ENCODE measurements at regions not wholly inside any gene's neighbourhood (a gene's known extent, or its start where the extent isn't known, plus 50 kb on each side); places are given as distances from the start of the nearest gene placed in this dataset.

DNA sequence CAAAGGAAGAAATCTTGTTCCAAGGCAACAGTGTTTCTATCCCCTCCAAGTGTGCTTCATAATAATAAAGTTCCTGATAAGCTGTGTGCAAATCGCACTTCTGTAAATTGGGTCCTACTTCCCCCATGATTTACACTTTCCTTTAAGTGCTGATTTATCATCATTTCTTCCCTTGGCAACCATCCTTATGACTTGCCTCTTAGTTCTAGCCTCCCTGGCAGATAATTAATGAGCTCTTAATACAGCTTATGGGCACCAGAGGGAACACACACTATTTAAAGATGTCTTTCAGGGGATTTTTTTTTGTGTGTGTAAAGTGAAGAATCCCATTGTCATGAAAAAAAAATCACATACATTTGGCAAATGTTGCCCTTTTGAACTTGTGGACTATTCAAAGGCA is 101.6 kb upstream of the MPHOSPH6 start:
- no peak for DNase-seq (ENCODE audit: extremely low read depth in 1 of 4, low spot score in 3 of 4)
- CTCF ChIA-PET (ENCODE audit: low intra/inter-chr PET ratio): no interaction called here
- no peak overlapping the region for H2AFZ ChIP-seq (ENCODE audit: low read depth, low read length)
- POLR2A ChIA-PET: interaction anchor here (0.7 kb wide), 1 partner anchor 24 kb away, joined by 3 read pairs; no protein-coding TSS in a partner anchor
- no peaks in the 10 kb centered on the region for H3K9me1 ChIP-seq (ENCODE audit: control insufficient read depth, insufficient read depth, low read length)
- intact Hi-C loops (cut with micrococcal nuclease) (no loop called here), in situ Hi-C loops (cut with MboI) (loop anchor here (10.0 kb wide), 1 partner anchor 353 kb away; the partner anchor contains the start of gene CDH13)
- FAIRE-seq: no peak
- no peaks in the 10 kb centered on the region for H3K9me3 ChIP-seq (replicated peaks; ENCODE audit: control insufficient read depth, insufficient read depth, low read depth, low read length)
- H3K79me2 ChIP-seq (ENCODE audit: control insufficient read depth, insufficient read depth, low read length): no peaks in the 10 kb centered on the region
- 0% methylated on average over 1 of the region's 1 CpG for WGBS (ENCODE audit: insufficient coverage, low coverage, missing lambda C conversion rate)
- H3K4me1 ChIP-seq (replicated peaks in 1 of 2; ENCODE audit: control insufficient read depth in 2 of 2, insufficient read depth in 2 of 2, low read length in 2 of 2): no peaks in the 10 kb centered on the region
- no peak overlapping the region for H3K9ac ChIP-seq (ENCODE audit: insufficient read depth in 1 of 2, low read depth in 2 of 2, low read length in 2 of 2)
- no peaks in the 10 kb centered on the region for H3K27me3 ChIP-seq (ENCODE audit: control insufficient read depth in 2 of 2, insufficient read depth in 2 of 2, low read length in 2 of 2)
- no peak overlapping the region for H3K4me2 ChIP-seq (ENCODE audit: insufficient read depth, low read length)
- ATAC-seq: no peak
- H3K4me3 ChIP-seq: no peak overlapping the region
- H3K27ac ChIP-seq (ENCODE audit: extremely low read depth, low read depth, low read length): no peak overlapping the region
- no peaks in the 10 kb centered on the region for H3K36me3 ChIP-seq (ENCODE audit: control insufficient read depth, insufficient read depth, low read length)
- no peaks in the 10 kb centered on the region for H4K20me1 ChIP-seq (replicated peaks; ENCODE audit: control insufficient read depth, insufficient read depth, low read length)
- TF ChIP-seq, protein P1, sequence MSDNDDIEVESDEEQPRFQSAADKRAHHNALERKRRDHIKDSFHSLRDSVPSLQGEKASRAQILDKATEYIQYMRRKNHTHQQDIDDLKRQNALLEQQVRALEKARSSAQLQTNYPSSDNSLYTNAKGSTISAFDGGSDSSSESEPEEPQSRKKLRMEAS (CRISPR knock-in tag; IDR thresholded peaks at IDR 0.05): no peak
- TF ChIP-seq RFX1 (IDR thresholded peaks at IDR 0.05) (no peak), FOXK2 (conservative IDR thresholded peaks at IDR 0.05 in 1 of 2, IDR thresholded peaks at IDR 0.05 in 1 of 2; ENCODE audit: low read depth in 2 of 2) (no peak), ZKSCAN1 (IDR thresholded peaks at IDR 0.05; ENCODE audit: low read depth, low read length) (no peak), TCF7L2 (IDR thresholded peaks at IDR 0.05; ENCODE audit: low read depth, low read length) (no peak), ERF (CRISPR knock-in tag; IDR thresholded peaks at IDR 0.05) (no peak), ZNF184 (CRISPR knock-in tag; IDR thresholded peaks at IDR 0.05) (no peak), ZNF445 (CRISPR knock-in tag; IDR thresholded peaks at IDR 0.05; ENCODE audit: low read depth) (no peak), ZNF75A (CRISPR knock-in tag; IDR thresholded peaks at IDR 0.05) (no peak), ZBTB8A (IDR thresholded peaks at IDR 0.05; ENCODE audit: partially characterized antibody) (no peak), MYC (IDR thresholded peaks at IDR 0.05; ENCODE audit: low read depth, low read length) (no peak), MYC (CRISPR knock-in tag; IDR thresholded peaks at IDR 0.05; ENCODE audit: borderline replicate concordance, low read depth) (no peak), MYNN (IDR thresholded peaks at IDR 0.05) (no peak), MYNN (CRISPR knock-in tag; IDR thresholded peaks at IDR 0.05) (no peak), MBD2 (IDR thresholded peaks at IDR 0.05; ENCODE audit: borderline replicate concordance, low read depth) (no peak), IFI16 (CRISPR knock-in tag; IDR thresholded peaks at IDR 0.05) (no peak), CXXC5 (CRISPR knock-in tag; IDR thresholded peaks at IDR 0.05) (no peak), RHOXF2B (CRISPR knock-in tag; conservative IDR thresholded peaks at IDR 0.05) (no peak)
- TF ChIP-seq, protein P2, sequence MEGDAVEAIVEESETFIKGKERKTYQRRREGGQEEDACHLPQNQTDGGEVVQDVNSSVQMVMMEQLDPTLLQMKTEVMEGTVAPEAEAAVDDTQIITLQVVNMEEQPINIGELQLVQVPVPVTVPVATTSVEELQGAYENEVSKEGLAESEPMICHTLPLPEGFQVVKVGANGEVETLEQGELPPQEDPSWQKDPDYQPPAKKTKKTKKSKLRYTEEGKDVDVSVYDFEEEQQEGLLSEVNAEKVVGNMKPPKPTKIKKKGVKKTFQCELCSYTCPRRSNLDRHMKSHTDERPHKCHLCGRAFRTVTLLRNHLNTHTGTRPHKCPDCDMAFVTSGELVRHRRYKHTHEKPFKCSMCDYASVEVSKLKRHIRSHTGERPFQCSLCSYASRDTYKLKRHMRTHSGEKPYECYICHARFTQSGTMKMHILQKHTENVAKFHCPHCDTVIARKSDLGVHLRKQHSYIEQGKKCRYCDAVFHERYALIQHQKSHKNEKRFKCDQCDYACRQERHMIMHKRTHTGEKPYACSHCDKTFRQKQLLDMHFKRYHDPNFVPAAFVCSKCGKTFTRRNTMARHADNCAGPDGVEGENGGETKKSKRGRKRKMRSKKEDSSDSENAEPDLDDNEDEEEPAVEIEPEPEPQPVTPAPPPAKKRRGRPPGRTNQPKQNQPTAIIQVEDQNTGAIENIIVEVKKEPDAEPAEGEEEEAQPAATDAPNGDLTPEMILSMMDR (IDR thresholded peaks at IDR 0.05 in 2 of 3, conservative IDR thresholded peaks at IDR 0.05 in 1 of 3; ENCODE audit: insufficient read depth in 2 of 3, low read depth in 1 of 3, low read length in 3 of 3): no peak
- TF ChIP-seq, protein P3, sequence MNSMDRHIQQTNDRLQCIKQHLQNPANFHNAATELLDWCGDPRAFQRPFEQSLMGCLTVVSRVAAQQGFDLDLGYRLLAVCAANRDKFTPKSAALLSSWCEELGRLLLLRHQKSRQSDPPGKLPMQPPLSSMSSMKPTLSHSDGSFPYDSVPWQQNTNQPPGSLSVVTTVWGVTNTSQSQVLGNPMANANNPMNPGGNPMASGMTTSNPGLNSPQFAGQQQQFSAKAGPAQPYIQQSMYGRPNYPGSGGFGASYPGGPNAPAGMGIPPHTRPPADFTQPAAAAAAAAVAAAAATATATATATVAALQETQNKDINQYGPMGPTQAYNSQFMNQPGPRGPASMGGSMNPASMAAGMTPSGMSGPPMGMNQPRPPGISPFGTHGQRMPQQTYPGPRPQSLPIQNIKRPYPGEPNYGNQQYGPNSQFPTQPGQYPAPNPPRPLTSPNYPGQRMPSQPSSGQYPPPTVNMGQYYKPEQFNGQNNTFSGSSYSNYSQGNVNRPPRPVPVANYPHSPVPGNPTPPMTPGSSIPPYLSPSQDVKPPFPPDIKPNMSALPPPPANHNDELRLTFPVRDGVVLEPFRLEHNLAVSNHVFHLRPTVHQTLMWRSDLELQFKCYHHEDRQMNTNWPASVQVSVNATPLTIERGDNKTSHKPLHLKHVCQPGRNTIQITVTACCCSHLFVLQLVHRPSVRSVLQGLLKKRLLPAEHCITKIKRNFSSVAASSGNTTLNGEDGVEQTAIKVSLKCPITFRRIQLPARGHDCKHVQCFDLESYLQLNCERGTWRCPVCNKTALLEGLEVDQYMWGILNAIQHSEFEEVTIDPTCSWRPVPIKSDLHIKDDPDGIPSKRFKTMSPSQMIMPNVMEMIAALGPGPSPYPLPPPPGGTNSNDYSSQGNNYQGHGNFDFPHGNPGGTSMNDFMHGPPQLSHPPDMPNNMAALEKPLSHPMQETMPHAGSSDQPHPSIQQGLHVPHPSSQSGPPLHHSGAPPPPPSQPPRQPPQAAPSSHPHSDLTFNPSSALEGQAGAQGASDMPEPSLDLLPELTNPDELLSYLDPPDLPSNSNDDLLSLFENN (IDR thresholded peaks at IDR 0.05; ENCODE audit: low read depth in 2 of 2, low read length in 2 of 2): no peak
- BruUV-seq (replicated peaks): no TSS peak

Data from K562 (cell line).